CD4-positive, alpha-beta T cell treated with Interleukin-10 for 1 hour (primary cell): ENCODE measurements at regions not wholly inside any gene's neighbourhood (a gene's known extent, or its start where the extent isn't known, plus 50 kb on each side); places are given as distances from the start of the nearest gene placed in this dataset.
A peak's percentile ranks its signal among the peaks of the same experiment; 100 is the strongest.

Experiments used
- DNase-seq: peaks from one replicate; pipeline ENCODE4 v3.0.0-alpha.2; 2020

GRCh38 chr13:99630269-99630898 is 129.1 kb downstream of the TM9SF2 start:
- no peak for DNase-seq

GRCh38 chr13:99629641-99630040 is 128.4 kb downstream of the TM9SF2 start:
- no peak for DNase-seq

- no peak for DNase-seq
Observed at GRCh38 chr13:99628442-99628841, 127.2 kb downstream of the TM9SF2 start.

GRCh38 chr13:99626461-99627082 is 125.3 kb downstream of the TM9SF2 start:
- no peak for DNase-seq

GRCh38 chr13:99624936-99625540 is 123.8 kb downstream of the TM9SF2 start:
- DNase-seq: no peak

GRCh38 chr13:99620806-99621205 is 119.5 kb downstream of the TM9SF2 start:
- no peak for DNase-seq

- no peak for DNase-seq
Observed at GRCh38 chr13:99619207-99619606, 117.9 kb downstream of the TM9SF2 start.

GRCh38 chr13:99617474-99618255 is 116.4 kb downstream of the TM9SF2 start:
- DNase-seq: no peak

- peak; percentile 48 for DNase-seq
Observed at GRCh38 chr13:99614465-99614885, 113.2 kb downstream of the TM9SF2 start.
